ENCODE measurements at regions not wholly inside any gene's neighbourhood (a gene's known extent, or its start where the extent isn't known, plus 50 kb on each side); places are given as distances from the start of the nearest gene placed in this dataset.
"Not testable (repeated sequence)": the region's sequence is repeated elsewhere in the genome, so short reads cannot be mapped to it uniquely, and the experiment has no call there.

DNA sequence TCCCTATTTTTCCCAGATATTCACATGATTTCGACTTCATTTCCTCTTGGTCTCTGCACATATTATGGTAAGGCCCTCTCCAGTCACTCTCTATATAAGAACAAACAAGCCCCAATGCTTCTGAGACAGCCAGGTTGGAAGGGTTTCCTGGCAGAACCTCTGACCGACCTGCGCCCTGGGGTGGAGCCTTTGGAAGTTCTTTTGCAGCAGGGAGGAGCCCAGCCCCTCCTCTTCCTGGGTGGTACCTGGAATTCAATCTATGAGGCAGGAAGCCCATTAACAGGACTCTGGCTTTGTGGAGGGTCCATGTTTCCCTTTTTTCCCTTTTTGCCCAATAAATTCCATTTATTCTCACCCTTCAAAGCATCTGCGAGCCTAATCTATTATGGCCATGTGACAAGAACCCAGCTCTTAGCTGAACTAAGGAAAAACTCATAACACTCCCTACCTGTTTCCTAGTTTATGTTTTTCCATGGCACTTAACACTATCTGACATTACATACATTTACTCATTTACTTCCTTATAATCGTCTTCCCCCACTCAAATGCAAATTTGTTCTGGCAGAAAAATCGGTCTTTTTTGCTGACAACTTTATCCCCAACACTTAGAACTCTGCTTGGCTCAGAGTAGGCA, 92.5 kb upstream of the FRMD4A start:
- DNase-seq = no peak

DNA sequence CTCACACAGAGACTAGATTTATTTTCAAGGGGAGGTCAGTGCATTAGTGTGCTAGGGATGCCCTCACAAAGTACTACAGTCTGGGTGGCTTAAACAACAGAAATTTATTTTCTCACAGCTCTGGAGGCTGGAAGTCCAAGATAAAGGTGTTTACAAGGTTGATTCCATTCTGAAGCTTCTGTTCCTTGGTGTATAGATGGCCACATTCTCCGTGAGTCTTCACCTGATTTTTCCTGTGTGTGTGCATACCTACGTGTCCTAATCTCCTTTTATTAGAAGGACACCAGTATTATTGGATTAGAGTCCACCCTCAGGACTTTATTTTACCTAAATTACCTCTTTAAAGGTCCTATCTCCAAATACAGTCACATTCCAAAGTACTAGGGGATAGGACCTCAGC, 91.7 kb upstream of the FRMD4A start:
- no peak for DNase-seq

DNA sequence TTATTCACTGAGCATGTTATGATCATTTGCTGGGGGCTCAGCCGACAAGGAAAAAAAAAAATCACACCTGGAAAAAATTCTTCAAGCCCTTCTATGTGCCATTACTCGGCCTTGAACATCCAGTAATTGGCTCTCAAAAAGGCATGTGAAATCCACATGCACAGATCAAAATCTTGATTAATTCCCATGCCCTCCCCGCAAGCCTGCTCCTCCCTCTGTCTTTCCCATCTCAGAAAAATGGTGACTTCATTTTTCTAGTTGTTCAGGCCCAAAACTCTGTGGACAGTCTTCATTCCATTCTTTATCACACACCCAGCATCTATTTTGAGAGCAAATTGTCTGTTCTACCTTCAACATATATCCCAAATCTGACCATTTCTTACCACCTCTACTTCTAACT, 91.2 kb upstream of the FRMD4A start:
- no peak for DNase-seq

DNA sequence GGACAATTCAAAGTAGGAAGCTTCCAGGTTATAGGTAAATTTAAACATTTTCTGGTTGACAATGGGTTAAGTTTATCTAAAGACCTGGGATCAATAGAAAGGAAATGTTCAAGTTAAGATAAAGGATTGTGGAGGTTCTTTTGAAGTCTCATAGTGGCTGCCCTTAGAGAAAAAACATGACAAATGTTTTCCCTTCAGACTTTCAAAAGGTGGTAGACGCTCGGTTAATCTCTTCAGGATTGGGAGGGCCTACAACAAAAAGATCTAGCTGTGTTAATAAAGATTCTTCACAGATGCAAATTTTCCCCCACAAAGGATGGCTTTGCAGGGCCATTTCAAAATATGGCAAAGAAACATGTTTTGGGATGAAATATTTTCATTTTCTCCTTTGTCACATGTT, 86.6 kb upstream of the FRMD4A start:
- not testable (repeated sequence) for DNase-seq

DNA sequence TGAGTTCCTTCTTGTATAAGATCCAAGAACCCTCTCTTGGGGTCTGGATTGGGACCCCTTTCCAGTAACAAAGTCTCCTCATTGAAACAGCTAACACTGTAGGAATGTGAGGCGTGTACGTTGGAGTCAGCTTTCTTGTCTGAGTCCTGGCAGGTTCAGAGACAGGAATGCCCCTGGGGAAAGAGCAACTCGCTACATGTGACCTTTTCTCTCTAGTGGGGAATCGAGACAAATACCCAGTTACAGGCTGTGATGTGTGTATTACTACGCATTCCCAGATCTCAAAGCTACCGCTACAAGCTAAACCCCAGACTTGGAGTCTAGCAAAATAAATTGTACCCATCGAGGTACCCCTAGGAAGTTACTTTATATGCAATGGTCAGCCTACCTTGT, 85.6 kb upstream of the FRMD4A start:
- no peak for DNase-seq

DNA sequence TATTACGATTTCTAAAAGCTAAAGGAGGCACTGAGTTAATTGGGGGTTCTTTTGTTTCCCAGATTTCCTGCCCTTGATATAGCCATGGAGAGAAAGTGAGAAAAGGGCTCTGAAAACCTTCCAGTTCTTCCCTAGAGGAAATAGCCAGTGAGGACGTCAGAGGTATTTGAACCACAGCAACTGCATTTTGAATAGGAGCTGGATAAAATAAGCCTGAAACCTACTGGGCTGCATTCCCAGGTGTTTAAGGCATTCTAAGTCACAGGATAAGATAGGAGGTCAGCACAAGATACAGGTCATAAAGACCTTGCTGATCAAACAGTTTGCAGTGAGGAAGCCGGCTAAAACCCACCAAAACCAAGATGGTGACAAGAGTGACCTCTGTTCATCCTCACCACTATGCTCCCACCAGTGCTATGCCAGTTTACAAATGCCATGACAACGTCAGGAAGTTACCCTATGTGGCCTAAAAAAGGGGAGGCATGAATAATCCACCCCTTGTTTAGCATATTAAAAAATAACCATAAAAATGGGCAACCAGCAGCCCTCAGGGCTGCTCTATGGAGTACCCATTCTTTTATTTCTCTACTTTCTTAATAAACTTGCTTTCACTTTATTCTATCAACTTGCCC, 85.1 kb upstream of the FRMD4A start:
- DNase-seq = no peak

DNA sequence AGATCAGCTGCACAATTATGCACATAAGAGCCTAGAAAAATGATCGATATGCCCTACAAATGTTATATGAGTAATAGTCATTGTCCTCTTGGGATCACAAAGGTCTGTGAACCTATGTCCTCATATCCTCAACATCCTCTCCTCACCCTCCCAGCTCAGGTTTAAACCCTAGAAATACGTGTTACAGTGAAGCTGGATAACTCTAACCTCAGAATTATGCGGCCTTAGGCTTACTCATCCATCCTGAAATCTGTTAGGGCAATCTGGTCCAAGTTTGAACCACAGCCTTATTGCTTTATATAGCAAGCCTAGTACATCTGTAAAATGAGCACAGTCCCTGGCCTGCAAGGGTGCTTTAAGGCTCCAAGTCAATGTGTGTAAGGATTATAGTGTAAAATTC, 84.2 kb upstream of the FRMD4A start:
- DNase-seq = no peak

DNA sequence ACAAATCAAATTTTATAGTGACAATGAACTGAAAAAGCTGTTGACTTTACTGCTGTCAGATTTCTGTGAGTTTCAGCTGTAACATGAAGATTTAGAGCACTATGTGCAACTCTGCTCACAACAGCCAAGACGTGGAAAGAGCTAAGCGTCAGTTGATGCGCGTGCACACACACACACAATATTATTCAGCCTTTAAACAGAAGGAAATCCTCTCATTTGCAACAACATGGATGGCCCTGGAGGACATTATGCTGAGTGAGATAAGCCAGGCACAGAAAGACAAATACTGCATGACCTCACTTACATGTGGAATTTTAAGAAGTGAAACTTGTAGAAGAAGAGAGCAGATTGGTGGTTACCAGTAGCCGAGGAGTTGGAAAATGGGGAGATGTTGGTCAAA, 82.8 kb upstream of the FRMD4A start:
- no peak for DNase-seq

DNA sequence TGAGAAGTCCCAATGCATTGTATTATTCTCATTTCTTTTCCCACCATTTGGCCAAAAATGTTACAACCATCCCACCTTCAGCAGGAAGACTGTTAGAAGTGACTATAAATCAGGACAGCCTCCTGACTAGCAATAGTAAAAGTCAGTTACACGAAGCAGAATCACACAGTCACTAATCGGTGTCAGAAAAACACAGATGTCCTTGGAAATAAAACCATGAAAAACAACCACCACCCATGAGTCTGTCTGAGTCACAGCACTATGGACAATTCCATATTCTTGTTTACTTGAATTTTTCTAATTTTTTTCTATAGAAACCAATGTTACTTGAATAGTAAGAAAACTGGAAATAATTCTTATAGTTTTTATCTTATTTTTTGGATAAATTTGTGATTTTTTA, 81.9 kb upstream of the FRMD4A start:
- no peak for DNase-seq

DNA sequence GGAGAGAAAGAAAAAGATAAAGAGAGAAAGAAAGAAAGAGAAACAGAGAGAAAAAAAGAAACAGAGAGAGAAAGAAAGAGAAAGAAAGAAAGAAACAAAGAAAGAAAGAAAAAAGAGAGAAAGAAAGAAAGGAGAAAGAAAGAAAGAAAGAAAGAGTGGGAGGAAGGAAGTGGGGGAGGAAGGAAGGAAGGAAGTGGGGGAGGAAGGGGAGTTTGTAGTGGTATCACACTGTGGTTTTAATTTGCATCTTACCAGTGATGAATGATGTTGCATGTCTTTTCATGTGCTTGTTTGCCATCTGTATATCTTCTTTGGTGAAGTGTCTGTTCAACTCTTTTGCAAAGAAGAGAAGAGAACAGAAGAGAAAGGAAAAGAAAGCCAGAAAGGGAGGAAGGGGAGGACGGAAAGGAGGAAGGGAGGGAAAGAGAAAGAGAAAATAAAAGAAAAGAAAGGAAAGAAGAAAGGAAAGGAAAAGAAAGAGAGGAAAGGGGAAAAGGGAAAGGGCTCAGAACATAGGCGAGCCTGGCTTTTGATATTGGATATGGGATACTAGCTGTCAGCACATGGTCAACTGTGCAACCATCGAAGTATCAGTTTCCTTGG, 79.2 kb upstream of the FRMD4A start:
- DNase-seq = no peak

DNA sequence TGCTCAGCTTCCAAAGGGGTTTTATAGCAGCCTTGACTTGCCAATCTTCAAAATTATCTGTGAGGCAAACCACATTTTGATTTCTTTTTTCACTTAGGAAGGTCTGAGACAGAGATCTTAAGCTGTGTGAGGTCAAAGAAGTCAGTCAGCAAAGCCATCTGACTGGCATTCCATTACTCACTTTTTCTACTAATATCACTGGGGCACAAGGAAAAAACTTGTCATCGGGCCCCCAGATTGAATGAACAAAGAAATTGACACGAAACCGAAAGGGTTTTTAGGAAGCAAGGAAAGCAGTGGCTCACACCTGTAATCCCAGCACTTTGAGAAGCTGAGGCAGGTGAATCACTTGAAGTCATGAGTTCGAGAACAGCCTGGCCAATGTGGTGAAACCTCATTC, 78.5 kb upstream of the FRMD4A start:
- DNase-seq = peak; percentile 23

DNA sequence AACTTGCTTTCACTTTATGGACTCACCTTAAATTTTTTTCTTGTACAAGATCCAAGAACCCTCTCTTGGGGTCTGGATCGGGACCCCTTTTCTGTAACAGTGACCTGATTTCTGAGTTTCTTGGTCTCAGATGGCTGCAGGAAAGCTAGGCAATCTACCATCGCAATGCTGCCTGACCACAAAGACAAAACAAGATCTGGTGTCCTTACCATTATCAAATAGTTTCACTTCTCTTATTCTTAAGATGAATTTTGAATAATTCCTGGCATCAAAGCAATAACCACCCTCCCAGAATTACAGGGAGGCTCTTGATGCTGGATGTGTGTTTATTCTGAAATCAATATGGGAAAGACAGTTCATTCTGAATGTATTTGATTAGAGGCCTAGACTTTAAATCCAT, 77.4 kb upstream of the FRMD4A start:
- no peak for DNase-seq

DNA sequence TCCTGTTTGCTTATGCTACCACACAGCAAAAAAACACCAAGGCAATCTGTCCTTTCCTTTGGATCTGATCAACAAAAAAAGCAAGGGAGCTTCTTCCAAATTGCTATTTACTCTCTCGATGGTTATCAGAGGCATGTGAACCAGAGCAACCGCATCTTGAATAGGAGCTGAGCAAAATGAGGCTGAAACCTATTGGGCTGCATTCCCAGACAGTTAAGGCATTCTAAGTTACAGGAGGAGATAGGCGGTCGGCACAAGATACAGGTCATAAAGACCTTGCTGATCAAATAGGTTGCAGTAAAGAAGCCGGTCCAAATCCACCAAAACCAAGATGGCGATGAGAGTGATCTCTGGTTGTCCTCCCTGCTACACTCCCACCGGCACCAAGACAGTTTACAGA, 76.8 kb upstream of the FRMD4A start:
- DNase-seq = no peak

DNA sequence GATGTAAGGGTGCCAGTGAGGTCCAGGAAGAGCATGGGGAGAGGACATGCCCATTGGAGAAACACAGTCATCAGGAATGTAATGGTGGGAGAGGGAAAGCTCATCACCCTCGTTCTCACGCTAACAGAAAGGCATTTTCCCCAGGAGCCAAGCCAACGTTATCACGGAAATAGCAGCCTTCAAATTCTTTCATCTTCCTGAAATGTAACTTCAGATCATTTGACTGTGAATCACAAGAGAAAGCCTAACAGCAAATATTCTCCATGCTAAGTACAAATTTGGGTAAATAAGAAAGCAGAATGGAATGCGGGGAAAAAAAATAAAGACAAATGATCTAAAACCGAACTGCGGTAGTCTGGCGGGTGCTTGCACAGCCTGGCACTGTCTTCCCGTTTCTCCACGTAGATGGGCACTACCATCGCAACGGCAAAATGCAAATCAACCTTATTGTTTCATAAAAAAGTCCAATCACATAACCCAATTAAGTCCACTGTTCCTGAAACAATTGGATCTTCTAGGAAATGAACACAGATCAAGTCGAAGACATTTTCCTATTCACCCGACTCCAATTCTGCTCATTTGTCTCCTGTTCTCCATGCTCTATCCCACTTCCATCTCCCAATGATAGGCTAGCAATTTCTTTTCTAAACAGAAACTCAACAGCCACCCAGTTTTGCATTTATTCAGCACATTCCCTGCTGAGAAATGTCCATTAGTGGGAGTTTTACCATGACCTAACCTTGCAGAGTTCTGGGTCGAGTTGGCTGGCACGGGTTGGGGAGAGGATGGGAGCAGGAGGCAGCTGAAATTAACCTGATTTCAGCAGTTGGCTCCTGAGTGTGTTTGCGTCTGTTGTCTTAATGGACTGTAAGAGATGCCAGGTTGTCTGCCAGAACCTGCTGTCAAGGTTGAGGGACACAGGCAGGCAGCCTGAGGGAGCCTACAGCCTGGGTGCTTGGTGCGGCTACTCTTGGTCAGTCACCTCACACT, 74.6 kb upstream of the FRMD4A start:
- no peak for DNase-seq

DNA sequence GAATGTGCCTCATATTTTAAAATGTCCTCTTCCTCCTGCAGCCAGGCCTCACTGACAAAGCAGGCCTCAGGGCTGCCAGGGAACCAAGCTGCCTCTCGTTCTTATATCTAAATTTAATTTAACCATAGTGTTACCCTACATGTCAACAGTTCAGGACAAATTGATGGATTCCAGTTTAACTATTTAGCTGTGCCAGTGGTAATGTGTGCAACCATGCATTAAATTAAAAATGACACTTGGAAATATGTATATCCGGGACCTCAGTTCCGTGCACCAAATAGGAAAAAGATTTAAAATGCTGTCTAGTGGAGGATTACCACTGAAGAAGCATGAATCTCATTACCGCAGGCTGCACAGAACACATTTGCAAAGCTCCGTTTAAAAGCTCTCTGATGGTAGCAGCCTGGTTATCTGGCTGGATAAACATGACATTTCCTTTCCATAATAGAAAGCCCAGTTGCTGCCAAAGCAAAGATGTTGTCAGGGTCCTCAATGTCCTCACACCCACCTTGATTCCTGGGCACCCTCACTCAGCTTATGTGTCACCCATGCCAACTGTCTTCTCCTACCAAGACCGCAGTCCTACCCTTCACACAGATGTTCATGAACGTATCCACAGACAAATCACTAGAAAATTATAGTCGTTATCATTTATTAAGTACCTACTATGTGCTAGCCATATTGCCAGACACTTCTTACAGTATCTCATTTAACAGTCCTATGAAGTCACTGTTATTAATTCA, 73.3 kb upstream of the FRMD4A start:
- DNase-seq = no peak

DNA sequence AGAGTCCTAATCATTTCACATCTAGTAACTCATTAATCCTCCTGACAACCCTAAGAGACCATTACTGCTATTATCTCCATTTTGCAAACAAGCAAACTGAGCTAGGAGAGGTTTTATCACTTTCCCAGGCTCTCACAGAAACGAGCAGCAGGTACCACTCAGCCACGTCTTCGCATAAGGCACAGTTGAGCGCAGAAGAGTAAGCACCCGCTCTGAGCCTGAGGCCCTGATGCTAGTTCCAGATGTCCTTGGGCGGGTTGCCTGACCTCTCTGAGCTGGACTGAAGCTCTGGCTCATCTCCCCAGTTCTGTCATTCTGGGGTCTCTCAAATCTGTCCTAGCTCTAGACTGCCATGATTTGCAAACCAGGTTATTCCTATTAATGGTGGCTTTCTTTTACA, 72.6 kb upstream of the FRMD4A start:
- DNase-seq = no peak

DNA sequence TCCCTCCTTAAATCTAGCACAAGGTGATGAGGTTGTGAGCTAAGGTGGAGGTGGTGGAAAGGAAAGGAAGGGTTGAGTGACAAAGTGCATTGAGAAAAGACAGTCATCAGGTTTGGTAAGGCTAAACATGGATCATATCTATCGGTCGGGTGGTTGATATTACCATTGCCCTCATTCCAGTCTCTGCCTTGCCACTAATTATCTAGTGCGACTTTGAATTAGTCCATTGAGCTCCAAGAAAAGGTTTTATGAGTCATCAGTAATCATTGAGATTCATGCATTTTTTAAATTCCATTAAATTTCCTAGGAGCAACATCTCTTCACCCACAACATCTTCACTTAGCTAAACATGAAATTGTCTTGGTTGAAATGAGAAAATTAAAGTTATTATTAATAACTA, 68.9 kb upstream of the FRMD4A start:
- no peak for DNase-seq

DNA sequence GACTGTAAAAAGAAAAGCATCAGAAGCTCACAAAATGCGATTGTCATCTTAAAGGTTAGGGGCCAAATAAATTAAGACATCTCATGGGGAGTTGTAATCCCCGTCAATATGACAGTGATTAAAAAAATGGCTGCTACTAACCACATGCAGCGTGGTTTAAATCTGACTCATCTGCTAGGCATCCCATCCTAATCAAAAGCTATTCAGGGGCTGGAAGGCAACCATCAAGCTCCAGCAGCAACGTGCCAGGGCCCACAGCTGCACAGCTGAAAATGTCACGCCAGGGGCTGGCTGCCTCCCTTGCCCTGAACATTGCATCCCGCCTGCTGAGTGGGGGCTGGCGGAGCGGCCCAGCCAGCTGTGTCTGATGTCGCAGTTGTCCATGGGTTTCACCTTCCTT, 66.3 kb upstream of the FRMD4A start:
- DNase-seq = no peak

DNA sequence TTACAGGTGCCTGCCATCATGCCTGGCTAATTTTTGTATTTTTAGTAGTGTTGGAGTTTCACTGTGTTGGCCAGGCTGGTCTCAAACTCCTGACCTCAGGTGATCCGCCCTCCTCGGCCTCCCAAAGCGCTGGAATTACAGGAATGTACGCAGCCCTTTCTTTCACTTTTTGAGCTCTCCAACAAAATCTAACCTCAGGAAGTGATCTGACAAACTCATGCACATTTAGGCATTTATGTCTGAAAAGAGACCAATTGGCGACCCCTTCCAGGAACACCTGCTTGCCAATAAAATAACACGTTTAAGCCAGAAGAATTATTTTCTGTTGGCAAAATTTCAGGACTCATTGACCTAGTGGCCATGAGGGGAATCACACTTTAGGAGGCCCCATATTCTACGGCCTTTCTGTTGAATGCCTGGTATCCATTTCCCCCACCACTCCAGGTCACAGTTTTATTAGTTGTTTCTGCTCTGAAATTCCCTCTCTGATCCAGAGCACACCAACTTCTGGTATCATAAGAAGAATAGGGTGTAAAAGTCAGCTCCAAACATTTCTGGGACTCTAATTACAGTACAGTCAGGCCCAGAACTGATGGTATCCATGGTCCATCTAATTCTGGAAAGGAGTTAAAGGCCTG, 65.8 kb upstream of the FRMD4A start:
- DNase-seq = no peak

DNA sequence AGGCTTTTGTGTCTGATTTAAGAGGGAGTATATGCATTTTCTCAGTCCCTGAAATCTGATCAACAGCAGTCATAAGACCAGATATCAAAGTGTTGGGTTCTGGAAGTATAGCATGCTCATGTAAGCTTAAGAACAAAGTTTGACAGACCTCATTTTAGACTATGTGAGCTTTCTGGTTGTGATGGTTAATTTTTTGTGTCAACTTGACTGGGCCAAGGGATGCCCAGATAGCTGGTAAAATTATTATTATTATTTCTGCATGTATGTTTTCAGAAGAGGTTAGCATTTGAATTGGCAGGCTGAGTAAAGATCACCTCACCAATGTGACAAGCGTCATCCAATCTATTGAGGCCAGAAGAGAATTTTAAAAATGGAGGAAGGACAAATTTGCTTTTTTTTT, 63.5 kb upstream of the FRMD4A start:
- no peak for DNase-seq

DNA sequence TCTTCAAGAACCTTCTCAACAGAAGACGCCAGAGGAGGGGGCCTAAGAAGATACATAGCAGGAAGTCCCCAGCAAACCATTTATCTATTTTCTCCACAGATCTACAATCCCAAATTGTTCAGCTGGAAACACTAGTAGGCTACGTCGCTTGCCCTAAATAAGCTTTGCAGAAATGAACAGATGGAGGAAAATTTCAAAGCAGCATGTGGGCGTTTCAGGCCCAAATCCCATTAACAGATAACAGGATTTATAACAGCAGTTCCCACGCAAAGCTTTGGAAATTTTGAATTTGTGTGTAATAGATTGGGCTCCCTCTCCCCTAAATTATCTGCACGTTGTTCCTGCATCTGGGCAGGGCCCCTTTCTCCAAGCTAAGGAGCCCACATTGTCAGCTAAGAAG, 60.6 kb upstream of the FRMD4A start:
- DNase-seq = no peak

DNA sequence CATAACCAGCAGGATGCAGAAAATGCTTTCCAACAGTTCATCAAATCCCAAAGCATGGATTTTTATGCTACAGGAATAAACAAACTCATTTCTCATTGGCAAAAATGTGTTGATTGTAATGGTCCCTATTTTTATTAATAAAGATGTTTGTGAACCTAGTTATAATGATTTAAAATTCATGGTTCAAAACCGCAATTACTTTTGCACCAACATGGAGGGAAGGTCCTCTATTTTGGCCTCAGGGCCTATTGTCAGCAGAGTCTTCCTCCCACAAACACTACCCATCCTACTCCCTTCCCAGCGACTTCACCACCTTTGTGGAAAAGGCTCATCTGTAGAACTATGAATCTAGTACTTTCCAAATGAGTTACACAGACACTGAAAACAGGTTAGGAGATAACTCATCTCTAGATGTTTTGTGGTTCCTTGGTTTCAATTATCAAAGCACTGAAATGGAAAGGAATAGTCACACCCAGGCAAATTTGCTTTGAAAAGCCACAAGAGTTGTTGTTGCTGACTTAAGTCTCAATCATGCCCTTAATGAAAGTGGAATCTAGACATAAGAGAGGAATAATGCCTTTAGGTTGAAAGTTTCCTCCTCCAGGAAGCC, 59.4 kb upstream of the FRMD4A start:
- DNase-seq = no peak

All from activated T-cell treated with anti-CD3 and anti-CD28 coated beads for 4 hours (primary cell).